Calu3 (cell line): ENCODE measurements at regions not wholly inside any gene's neighbourhood (a gene's known extent, or its start where the extent isn't known, plus 50 kb on each side); places are given as distances from the start of the nearest gene placed in this dataset.

ENCODE experiments used
- BruUV-seq: library from RNA; stranded (reverse); fragments of 400-500 nt; replicated peaks from 2 replicates; lab custom pipeline; 2021; lab: Mats Ljungman, UMichigan
- CTCF ChIA-PET: fragments of 300-600 bp; sonication (Branson Sonifier 250); formaldehyde crosslinking; loops from one replicate; lab custom pipeline; 2022; ENCODE audit warnings: antibody characterized with exemption; lab: Charles Lee
- DNase-seq: peaks from one replicate; pipeline ENCODE4 v3.0.0; 2022
- H3K27ac Mint-ChIP-seq: one replicate; pipeline ENCODE4 v1.8.0; 2022; ENCODE audit warnings: mixed read lengths; ENCODE audit not compliant: unreplicated experiment
- H3K27me3 Mint-ChIP-seq: one replicate; pipeline ENCODE4 v1.8.0; 2022; ENCODE audit warnings: mixed read lengths; ENCODE audit not compliant: unreplicated experiment
- H3K36me3 Mint-ChIP-seq: one replicate; pipeline ENCODE4 v1.8.0; 2022; ENCODE audit warnings: mild to moderate bottlenecking, moderate library complexity, mixed read lengths; ENCODE audit not compliant: insufficient read depth, unreplicated experiment
- H3K4me1 Mint-ChIP-seq: one replicate; pipeline ENCODE4 v1.8.0; 2022; ENCODE audit warnings: mild to moderate bottlenecking, low read depth, mixed read lengths; ENCODE audit not compliant: unreplicated experiment
- H3K4me3 Mint-ChIP-seq: one replicate; pipeline ENCODE4 v1.8.0; 2022; ENCODE audit warnings: mild to moderate bottlenecking, low read depth, moderate library complexity, mixed read lengths; ENCODE audit not compliant: unreplicated experiment
- H3K9me3 Mint-ChIP-seq: one replicate; pipeline ENCODE4 v1.8.0; 2022; ENCODE audit warnings: low read depth, mixed read lengths; ENCODE audit not compliant: unreplicated experiment
- CTCF ChIP-seq: fragments of 200-600 bp; IDR thresholded peaks from one replicate; pipeline ENCODE4 v1.8.0; 2022; ENCODE audit warnings: antibody characterized with exemption; ENCODE audit not compliant: unreplicated experiment
- intact Hi-C: fragments of 100-400 bp; cut with micrococcal nuclease; formaldehyde crosslinking; loops from one replicate; pipeline ENCODE4 v1.10.0; 2022; ENCODE audit not compliant: unreplicated experiment

GRCh38 chr6:48750861-48751260 lies 639.9 kb upstream of the PTCHD4 start:
- TF ChIP-seq CTCF, result no peak
- intact Hi-C loops, result no loop called here
- DNase-seq, result no peak
- BruUV-seq, result no TSS peak
- Mint-ChIP-seq H3K27ac (no peak overlapping the region), H3K27me3 (no peaks in the 10 kb centered on the region), H3K36me3 (no peaks in the 10 kb centered on the region), H3K4me1 (peaks cover 10% of the 10 kb centered on the region), H3K4me3 (no peak overlapping the region), H3K9me3 (no peaks in the 10 kb centered on the region)
- CTCF ChIA-PET, result interaction anchor here (1.0 kb wide), 1 partner anchor 22 kb away, joined by 3 read pairs; no protein-coding TSS in a partner anchor

GRCh38 chr6:48747471-48747870 lies 636.5 kb upstream of the PTCHD4 start:
- H3K4me1 Mint-ChIP-seq, result peaks cover 25% of the 10 kb centered on the region
- CTCF ChIA-PET, result interaction anchor here (0.7 kb wide), 1 partner anchor 30 kb away, joined by 3 read pairs; no protein-coding TSS in a partner anchor

GRCh38 chr6:48747040-48747439 lies 636.0 kb upstream of the PTCHD4 start:
- Mint-ChIP-seq H3K36me3 (no peaks in the 10 kb centered on the region), H3K4me1 (peaks cover 25% of the 10 kb centered on the region), H3K27ac (no peak overlapping the region), H3K9me3 (no peaks in the 10 kb centered on the region), H3K27me3 (no peaks in the 10 kb centered on the region), H3K4me3 (no peak overlapping the region)
- DNase-seq, result no peak
- BruUV-seq, result no TSS peak
- CTCF ChIA-PET, result interaction anchor here (0.7 kb wide), 2 partner anchors 29 to 112 kb away, joined by 3 read pairs; no protein-coding TSS in a partner anchor
- intact Hi-C loops, result no loop called here
- TF ChIP-seq CTCF, result no peak

More at GRCh38 chr6:48747471-48747870, 636.5 kb upstream of the PTCHD4 start:
- H3K36me3 Mint-ChIP-seq, result no peaks in the 10 kb centered on the region
- no peaks in the 10 kb centered on the region for H3K9me3 Mint-ChIP-seq
- H3K27ac Mint-ChIP-seq, result no peak overlapping the region
- no peak for DNase-seq
- no peak overlapping the region for H3K4me3 Mint-ChIP-seq
- no TSS peak for BruUV-seq
- no peaks in the 10 kb centered on the region for H3K27me3 Mint-ChIP-seq
- TF ChIP-seq CTCF, result no peak
- intact Hi-C loops, result no loop called here

GRCh38 chr6:48744948-48745347 lies 634.0 kb upstream of the PTCHD4 start:
- peaks cover 25% of the 10 kb centered on the region for H3K4me1 Mint-ChIP-seq
- H3K4me3 Mint-ChIP-seq, result no peak overlapping the region
- H3K27me3 Mint-ChIP-seq, result no peaks in the 10 kb centered on the region
- no peak for TF ChIP-seq CTCF
- no peaks in the 10 kb centered on the region for H3K36me3 Mint-ChIP-seq
- intact Hi-C loops, result no loop called here
- peak overlapping the region; percentile 11 for H3K27ac Mint-ChIP-seq
- no TSS peak for BruUV-seq
- DNase-seq, result no peak
- CTCF ChIA-PET, result interaction anchor here (0.8 kb wide), 1 partner anchor 17 kb away, joined by 3 read pairs; no protein-coding TSS in a partner anchor
- H3K9me3 Mint-ChIP-seq, result no peaks in the 10 kb centered on the region
